SJSA1 (cell line): ENCODE measurements at regions not wholly inside any gene's neighbourhood (a gene's known extent, or its start where the extent isn't known, plus 50 kb on each side); places are given as distances from the start of the nearest gene placed in this dataset.

Experiments used
- DNase-seq, 2 experiments: peaks; one replicate each; pipeline ENCODE4 v3.0.0-alpha.2; 2015 to 2020; ENCODE audit warnings: low spot score in 2 of 2, low read depth in 1 of 2
- H3K27ac ChIP-seq: fragments of 250-450 bp; sonication (Bioruptor Pico); 2 replicates; pipeline ENCODE4 v1.5.1; 2020; ENCODE audit warnings: mild to moderate bottlenecking, moderate library complexity
- H3K27me3 ChIP-seq: fragments of 250-450 bp; sonication (Bioruptor Pico); replicated peaks from 2 replicates; pipeline ENCODE4 v1.5.1; 2020; ENCODE audit warnings: mild to moderate bottlenecking, moderate library complexity
- H3K36me3 ChIP-seq: fragments of 250-450 bp; sonication (Bioruptor Pico); 2 replicates; pipeline ENCODE4 v1.5.1; 2020; ENCODE audit warnings: mild to moderate bottlenecking
- H3K4me1 ChIP-seq: fragments of 250-450 bp; sonication (Bioruptor Pico); replicated peaks from 2 replicates; pipeline ENCODE4 v1.6.1; 2021; ENCODE audit warnings: mild to moderate bottlenecking
- H3K4me3 ChIP-seq: fragments of 250-450 bp; sonication (Bioruptor Pico); 2 replicates; pipeline ENCODE4 v1.5.1; 2020; ENCODE audit warnings: mild to moderate bottlenecking
- H3K9me3 ChIP-seq: fragments of 250-450 bp; sonication (Bioruptor Pico); replicated peaks from 2 replicates; pipeline ENCODE4 v1.5.1; 2020; ENCODE audit warnings: mild to moderate bottlenecking

- Histone ChIP-seq H3K27ac (no peak overlapping the region), H3K4me3 (no peak overlapping the region), H3K4me1 (no peaks in the 10 kb centered on the region), H3K27me3 (no peaks in the 10 kb centered on the region), H3K9me3 (no peaks in the 10 kb centered on the region), H3K36me3 (no peaks in the 10 kb centered on the region)
- DNase-seq = no peak
Measured at GRCh38 chr9:118975736-118976135, 393.5 kb downstream of the BRINP1 start.

GRCh38 chr9:118976160-118976559 is 393.1 kb downstream of the BRINP1 start:
- no peaks in the 10 kb centered on the region for H3K4me1 ChIP-seq
- H3K9me3 ChIP-seq = no peaks in the 10 kb centered on the region
- no peak overlapping the region for H3K27ac ChIP-seq
- no peak for DNase-seq
- H3K36me3 ChIP-seq = no peaks in the 10 kb centered on the region
- no peak overlapping the region for H3K4me3 ChIP-seq
- H3K27me3 ChIP-seq = no peaks in the 10 kb centered on the region

GRCh38 chr9:118984607-118985006 is 384.6 kb downstream of the BRINP1 start:
- Histone ChIP-seq H3K4me3 (no peak overlapping the region), H3K36me3 (no peaks in the 10 kb centered on the region), H3K9me3 (no peaks in the 10 kb centered on the region), H3K27ac (no peak overlapping the region), H3K27me3 (no peaks in the 10 kb centered on the region), H3K4me1 (no peaks in the 10 kb centered on the region)
- no peak for DNase-seq

- no peaks in the 10 kb centered on the region for H3K36me3 ChIP-seq
- DNase-seq = no peak
- no peak overlapping the region for H3K4me3 ChIP-seq
- no peak overlapping the region for H3K27ac ChIP-seq
- H3K27me3 ChIP-seq = no peaks in the 10 kb centered on the region
- no peaks in the 10 kb centered on the region for H3K4me1 ChIP-seq
- H3K9me3 ChIP-seq = peaks cover 3% of the 10 kb centered on the region; the same call in 1 of the 2 replicates
Measured at GRCh38 chr9:118985851-118986250, 383.4 kb downstream of the BRINP1 start.

- H3K4me1 ChIP-seq = no peaks in the 10 kb centered on the region
- no peak for DNase-seq
- no peak overlapping the region for H3K4me3 ChIP-seq
- no peaks in the 10 kb centered on the region for H3K36me3 ChIP-seq
- no peaks in the 10 kb centered on the region for H3K27me3 ChIP-seq
- H3K9me3 ChIP-seq = peaks cover 5% of the 10 kb centered on the region; the same call in 1 of the 2 replicates
- no peak overlapping the region for H3K27ac ChIP-seq
Measured at GRCh38 chr9:118987167-118987566, 382.1 kb downstream of the BRINP1 start.

- Histone ChIP-seq H3K36me3 (no peaks in the 10 kb centered on the region), H3K4me3 (no peak overlapping the region), H3K4me1 (no peaks in the 10 kb centered on the region), H3K9me3 (peaks cover 8% of the 10 kb centered on the region; the same call in 1 of the 2 replicates), H3K27me3 (no peaks in the 10 kb centered on the region), H3K27ac (no peak overlapping the region)
- no peak for DNase-seq
Measured at GRCh38 chr9:118990949-118991348, 378.3 kb downstream of the BRINP1 start.

GRCh38 chr9:118991366-118992285 is 377.6 kb downstream of the BRINP1 start:
- H3K4me1 ChIP-seq = no peaks in the 10 kb centered on the region
- no peak overlapping the region for H3K4me3 ChIP-seq
- no peaks in the 10 kb centered on the region for H3K27me3 ChIP-seq
- no peaks in the 10 kb centered on the region for H3K36me3 ChIP-seq
- no peak overlapping the region for H3K27ac ChIP-seq
- DNase-seq = no peak
- H3K9me3 ChIP-seq = peaks cover 8% of the 10 kb centered on the region; the same call in 1 of the 2 replicates

- Histone ChIP-seq H3K9me3 (peaks cover 8% of the 10 kb centered on the region; the same call in 1 of the 2 replicates), H3K4me1 (no peaks in the 10 kb centered on the region), H3K27ac (no peak overlapping the region), H3K27me3 (no peaks in the 10 kb centered on the region), H3K4me3 (no peak overlapping the region), H3K36me3 (no peaks in the 10 kb centered on the region)
- DNase-seq = no peak
Measured at GRCh38 chr9:118992813-118993794, 376.1 kb downstream of the BRINP1 start.

- Histone ChIP-seq H3K9me3 (peaks cover 8% of the 10 kb centered on the region; the same call in 1 of the 2 replicates), H3K4me3 (no peak overlapping the region), H3K4me1 (no peaks in the 10 kb centered on the region), H3K27me3 (no peaks in the 10 kb centered on the region), H3K27ac (no peak overlapping the region), H3K36me3 (no peaks in the 10 kb centered on the region)
- DNase-seq = no peak
Measured at GRCh38 chr9:118993965-118994364, 375.3 kb downstream of the BRINP1 start.

- no peak overlapping the region for H3K27ac ChIP-seq
- H3K36me3 ChIP-seq = no peaks in the 10 kb centered on the region
- H3K4me3 ChIP-seq = no peak overlapping the region
- peaks cover 6% of the 10 kb centered on the region; the same call in 1 of the 2 replicates for H3K9me3 ChIP-seq
- no peaks in the 10 kb centered on the region for H3K27me3 ChIP-seq
- DNase-seq = no peak
- no peaks in the 10 kb centered on the region for H3K4me1 ChIP-seq
Measured at GRCh38 chr9:119002491-119002890, 366.7 kb downstream of the BRINP1 start.

- Histone ChIP-seq H3K27me3 (no peaks in the 10 kb centered on the region), H3K27ac (no peak overlapping the region), H3K36me3 (no peaks in the 10 kb centered on the region), H3K4me1 (no peaks in the 10 kb centered on the region), H3K4me3 (no peak overlapping the region), H3K9me3 (peaks cover 6% of the 10 kb centered on the region; the same call in 1 of the 2 replicates)
- no peak for DNase-seq
Measured at GRCh38 chr9:119003201-119003611, 366.0 kb downstream of the BRINP1 start.

- no peak overlapping the region for H3K27ac ChIP-seq
- H3K27me3 ChIP-seq = no peaks in the 10 kb centered on the region
- no peaks in the 10 kb centered on the region for H3K4me1 ChIP-seq
- H3K4me3 ChIP-seq = no peak overlapping the region
- peaks cover 6% of the 10 kb centered on the region for H3K9me3 ChIP-seq
- DNase-seq = no peak
- no peaks in the 10 kb centered on the region for H3K36me3 ChIP-seq
Measured at GRCh38 chr9:119003882-119004617, 365.2 kb downstream of the BRINP1 start.

- no peaks in the 10 kb centered on the region for H3K4me1 ChIP-seq
- H3K4me3 ChIP-seq = no peak overlapping the region
- no peaks in the 10 kb centered on the region for H3K27me3 ChIP-seq
- H3K36me3 ChIP-seq = no peaks in the 10 kb centered on the region
- H3K27ac ChIP-seq = no peak overlapping the region
- H3K9me3 ChIP-seq = peaks cover 6% of the 10 kb centered on the region
- DNase-seq = no peak
Measured at GRCh38 chr9:119004618-119004990, 364.6 kb downstream of the BRINP1 start.
